HEK293 (cell line): ENCODE measurements at regions not wholly inside any gene's neighbourhood (a gene's known extent, or its start where the extent isn't known, plus 50 kb on each side); places are given as distances from the start of the nearest gene placed in this dataset.

Experiments used
- CTCF ChIA-PET: fragments of 350-600 bp; formaldehyde crosslinking; extraction: SDS; loops from one replicate; lab custom pipeline; 2021; ENCODE audit warnings: antibody characterized with exemption; lab: Yijun Ruan, JAX
- POLR2A ChIA-PET: fragments of 300-600 bp; formaldehyde crosslinking; extraction: SDS; loops from one replicate; lab custom pipeline; 2020; ENCODE audit warnings: antibody characterized with exemption, inconsistent platforms; lab: Yijun Ruan, JAX
- H3K27ac ChIP-seq: fragments of 200-500 bp; sonication (Bioruptor generic); 2 replicates; pipeline ENCODE4 v1.5.1; 2014; ENCODE audit warnings: low read depth, low read length, control low read depth, inconsistent platforms; ENCODE audit errors: extremely low read depth
- H3K36me3 ChIP-seq, 2 experiments: fragments of 200-500 bp in 1 of 2; sonication (Bioruptor generic) in 1 of 2; 1 replicate in 1 of 2; 2 replicates in 1 of 2; pipeline ENCODE4 v1.5.1; 2014 to 2017; ENCODE audit warnings: inconsistent platforms in 2 of 2, low read length in 2 of 2; ENCODE audit not compliant: control insufficient read depth in 2 of 2, insufficient read depth in 1 of 2
- H3K4me1 ChIP-seq: fragments of 200-500 bp; sonication (Bioruptor generic); 2 replicates; pipeline ENCODE4 v1.5.1; 2014; ENCODE audit warnings: mild to moderate bottlenecking, low read length, inconsistent platforms; ENCODE audit not compliant: control insufficient read depth, insufficient read depth
- H3K4me3 ChIP-seq: 2 replicates; pipeline ENCODE4 v1.5.1; 2011; ENCODE audit warnings: low read depth, mild to moderate bottlenecking, control low read depth, low read length, moderate library complexity
- H3K9me3 ChIP-seq: fragments of 200-500 bp; sonication (Bioruptor generic); 2 replicates; pipeline ENCODE4 v1.5.1; 2014; ENCODE audit warnings: low read depth, low read length, inconsistent platforms; ENCODE audit not compliant: control insufficient read depth, insufficient read depth
- GFI1B ChIP-seq: fragments of 450-650 bp; formaldehyde crosslinking; IDR thresholded peaks from 2 replicates; pipeline ENCODE4 v1.5.1; 2016; ENCODE audit warnings: missing biosample characterization, missing genetic modification characterization
- IKZF3 ChIP-seq: fragments of 450-650 bp; IDR thresholded peaks from 2 replicates; pipeline ENCODE4 v1.5.0; 2018; ENCODE audit warnings: missing biosample characterization, mild to moderate bottlenecking, missing genetic modification characterization, moderate library complexity
- SCRT2 ChIP-seq: fragments of 450-650 bp; formaldehyde crosslinking; IDR thresholded peaks from 2 replicates; pipeline ENCODE4 v1.5.1; 2016; ENCODE audit warnings: missing biosample characterization, missing genetic modification characterization
- SP7 ChIP-seq: fragments of 450-650 bp; formaldehyde crosslinking; IDR thresholded peaks from 2 replicates; pipeline ENCODE4 v1.5.1; 2016; ENCODE audit warnings: missing biosample characterization, missing genetic modification characterization
- WT1 ChIP-seq: fragments of 450-650 bp; formaldehyde crosslinking; IDR thresholded peaks from 2 replicates; pipeline ENCODE4 v1.5.1; 2016; ENCODE audit warnings: missing biosample characterization, missing genetic modification characterization
- YY2 ChIP-seq: fragments of 450-650 bp; formaldehyde crosslinking; IDR thresholded peaks from 2 replicates; pipeline ENCODE4 v1.5.1; 2016; ENCODE audit warnings: missing biosample characterization, missing genetic modification characterization
- ZBTB21 ChIP-seq: fragments of 450-650 bp; formaldehyde crosslinking; IDR thresholded peaks from 2 replicates; pipeline ENCODE4 v1.5.1; 2017; ENCODE audit warnings: missing biosample characterization, missing genetic modification characterization
- ZNF138 ChIP-seq: fragments of 450-650 bp; formaldehyde crosslinking; IDR thresholded peaks from 2 replicates; pipeline ENCODE4 v1.5.1; 2016; ENCODE audit warnings: missing biosample characterization, missing genetic modification characterization, borderline replicate concordance
- ZNF214 ChIP-seq: fragments of 450-650 bp; formaldehyde crosslinking; IDR thresholded peaks from 2 replicates; pipeline ENCODE4 v1.5.1; 2017; ENCODE audit warnings: missing biosample characterization, mild to moderate bottlenecking, missing genetic modification characterization, borderline replicate concordance
- ZNF366 ChIP-seq: fragments of 450-650 bp; formaldehyde crosslinking; conservative IDR thresholded peaks from 2 replicates; pipeline ENCODE4 v1.5.1; 2016; ENCODE audit warnings: missing biosample characterization, missing genetic modification characterization
- ZNF423 ChIP-seq: fragments of 450-650 bp; formaldehyde crosslinking; IDR thresholded peaks from 2 replicates; pipeline ENCODE4 v1.5.1; 2016; ENCODE audit warnings: missing biosample characterization, missing genetic modification characterization
- ZNF521 ChIP-seq: fragments of 450-650 bp; formaldehyde crosslinking; IDR thresholded peaks from 2 replicates; pipeline ENCODE4 v1.5.1; 2017; ENCODE audit warnings: missing biosample characterization, mild to moderate bottlenecking, missing genetic modification characterization
- ZNF555 ChIP-seq: fragments of 450-650 bp; formaldehyde crosslinking; conservative IDR thresholded peaks from 2 replicates; pipeline ENCODE4 v1.5.1; 2017; ENCODE audit warnings: missing biosample characterization, mild to moderate bottlenecking, missing genetic modification characterization, inconsistent platforms
- ZNF596 ChIP-seq: fragments of 450-650 bp; IDR thresholded peaks from 2 replicates; pipeline ENCODE4 v1.5.0; 2018; ENCODE audit warnings: missing biosample characterization, mild to moderate bottlenecking, missing genetic modification characterization, moderate library complexity
- ZNF623 ChIP-seq: fragments of 450-650 bp; formaldehyde crosslinking; IDR thresholded peaks from 2 replicates; pipeline ENCODE4 v1.5.1; 2016; ENCODE audit warnings: missing biosample characterization, missing genetic modification characterization
- ZNF629 ChIP-seq: fragments of 450-650 bp; formaldehyde crosslinking; IDR thresholded peaks from 2 replicates; pipeline ENCODE4 v1.5.1; 2017; ENCODE audit warnings: missing biosample characterization, missing genetic modification characterization
- ZNF654 ChIP-seq: fragments of 450-650 bp; formaldehyde crosslinking; IDR thresholded peaks from 2 replicates; pipeline ENCODE4 v1.5.1; 2016; ENCODE audit warnings: low read depth, missing biosample characterization, missing genetic modification characterization
- ZNF660 ChIP-seq: fragments of 450-650 bp; IDR thresholded peaks from 2 replicates; pipeline ENCODE4 v1.5.1; 2018; ENCODE audit warnings: missing biosample characterization, mild to moderate bottlenecking, missing genetic modification characterization
- ZNF670 ChIP-seq: fragments of 450-650 bp; formaldehyde crosslinking; IDR thresholded peaks from 2 replicates; pipeline ENCODE4 v1.5.1; 2016; ENCODE audit warnings: missing biosample characterization, missing genetic modification characterization, low read depth
- TF ChIP-seq, protein P1 (sequence below): fragments of 450-650 bp; formaldehyde crosslinking; IDR thresholded peaks from 2 replicates; pipeline ENCODE4 v1.5.1; 2016; ENCODE audit warnings: missing biosample characterization, missing genetic modification characterization
- TF ChIP-seq, protein P2 (sequence below): fragments of 450-650 bp; IDR thresholded peaks from 2 replicates; pipeline ENCODE4 v1.5.1; 2018; ENCODE audit warnings: missing biosample characterization, mild to moderate bottlenecking, missing genetic modification characterization
- TF ChIP-seq, protein P3 (sequence below): fragments of 450-650 bp; formaldehyde crosslinking; IDR thresholded peaks from 2 replicates; pipeline ENCODE4 v1.5.1; 2016; ENCODE audit warnings: missing biosample characterization, missing genetic modification characterization

DNA sequence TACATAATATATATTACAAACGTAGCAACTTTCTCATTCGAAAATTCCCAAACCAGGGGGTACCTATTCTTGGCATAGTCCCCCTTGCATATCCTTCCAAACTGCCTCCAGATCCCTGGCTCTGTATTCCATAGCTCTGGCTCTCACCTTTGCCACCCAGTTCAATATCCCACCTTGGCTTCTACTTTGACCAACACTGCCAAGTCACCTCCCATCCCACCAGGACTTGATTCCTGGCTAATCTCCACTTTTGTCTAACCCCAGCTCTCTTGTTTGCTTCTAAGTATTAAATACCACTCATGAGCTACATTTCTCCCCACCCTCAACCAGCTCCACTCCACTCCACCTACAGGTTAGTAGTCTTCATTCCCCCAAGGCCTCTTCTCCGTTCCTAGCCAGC lies 103.2 kb upstream of the WDR75 start (continued):
- no peak for TF ChIP-seq ZNF654 (tag by site-specific recombination)
- TF ChIP-seq, protein P1, sequence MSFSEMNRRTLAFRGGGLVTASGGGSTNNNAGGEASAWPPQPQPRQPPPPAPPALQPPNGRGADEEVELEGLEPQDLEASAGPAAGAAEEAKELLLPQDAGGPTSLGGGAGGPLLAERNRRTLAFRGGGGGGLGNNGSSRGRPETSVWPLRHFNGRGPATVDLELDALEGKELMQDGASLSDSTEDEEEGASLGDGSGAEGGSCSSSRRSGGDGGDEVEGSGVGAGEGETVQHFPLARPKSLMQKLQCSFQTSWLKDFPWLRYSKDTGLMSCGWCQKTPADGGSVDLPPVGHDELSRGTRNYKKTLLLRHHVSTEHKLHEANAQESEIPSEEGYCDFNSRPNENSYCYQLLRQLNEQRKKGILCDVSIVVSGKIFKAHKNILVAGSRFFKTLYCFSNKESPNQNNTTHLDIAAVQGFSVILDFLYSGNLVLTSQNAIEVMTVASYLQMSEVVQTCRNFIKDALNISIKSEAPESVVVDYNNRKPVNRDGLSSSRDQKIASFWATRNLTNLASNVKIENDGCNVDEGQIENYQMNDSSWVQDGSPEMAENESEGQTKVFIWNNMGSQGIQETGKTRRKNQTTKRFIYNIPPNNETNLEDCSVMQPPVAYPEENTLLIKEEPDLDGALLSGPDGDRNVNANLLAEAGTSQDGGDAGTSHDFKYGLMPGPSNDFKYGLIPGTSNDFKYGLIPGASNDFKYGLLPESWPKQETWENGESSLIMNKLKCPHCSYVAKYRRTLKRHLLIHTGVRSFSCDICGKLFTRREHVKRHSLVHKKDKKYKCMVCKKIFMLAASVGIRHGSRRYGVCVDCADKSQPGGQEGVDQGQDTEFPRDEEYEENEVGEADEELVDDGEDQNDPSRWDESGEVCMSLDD (tag by site-specific recombination) = no peak

DNA sequence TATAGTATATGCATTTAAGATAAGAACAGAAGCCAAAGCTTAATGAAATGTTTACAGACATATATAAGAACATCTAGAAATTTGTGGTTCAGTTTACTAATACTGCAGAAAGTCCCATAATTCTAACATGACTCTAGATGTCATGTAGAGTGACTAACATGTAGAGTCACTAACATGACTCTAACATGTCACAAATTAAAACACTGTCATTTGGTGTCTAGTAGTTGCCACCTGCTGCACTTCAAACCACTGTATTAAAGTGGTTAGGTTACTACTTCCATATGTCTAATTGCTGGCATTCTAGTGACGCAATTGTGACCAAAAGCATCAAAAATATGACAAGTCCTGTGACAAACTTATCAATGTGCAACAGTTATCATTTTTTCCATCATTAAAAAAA lies 100.2 kb upstream of the WDR75 start:
- ChIA-PET POLR2A (no interaction called here), CTCF (no interaction called here)
- Histone ChIP-seq H3K36me3 (no peaks in the 10 kb centered on the region), H3K4me3 (no peak overlapping the region), H3K27ac (no peak overlapping the region), H3K9me3 (no peaks in the 10 kb centered on the region), H3K4me1 (no peaks in the 10 kb centered on the region)
- TF ChIP-seq SP7 (no peak), WT1 (tag by site-specific recombination) (no peak), ZNF670 (tag by site-specific recombination) (no peak), GFI1B (tag by site-specific recombination) (no peak), IKZF3 (tag by site-specific recombination) (no peak), YY2 (no peak), ZNF521 (no peak), ZNF214 (no peak), ZNF366 (tag by site-specific recombination) (no peak)

DNA sequence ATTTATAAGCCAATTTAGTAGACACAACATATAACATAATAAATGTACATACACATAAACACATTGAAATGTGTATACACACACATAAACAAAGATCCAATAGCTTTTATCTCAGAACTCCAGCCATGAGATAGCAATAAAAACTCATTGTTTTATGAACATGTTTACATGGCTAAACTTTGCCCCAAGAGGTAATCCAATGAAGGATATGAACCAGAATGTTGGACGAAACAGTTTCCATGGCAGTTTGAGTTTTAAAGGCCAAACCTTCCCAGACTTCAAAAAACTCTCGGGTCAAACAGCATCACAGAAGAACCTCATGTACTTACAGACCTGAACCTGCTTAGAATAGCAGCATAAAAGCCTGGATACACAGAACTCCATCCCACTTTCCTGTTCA lies 97.2 kb upstream of the WDR75 start:
- Histone ChIP-seq H3K27ac (no peak overlapping the region), H3K36me3 (no peaks in the 10 kb centered on the region), H3K9me3 (no peaks in the 10 kb centered on the region), H3K4me3 (no peak overlapping the region), H3K4me1 (no peaks in the 10 kb centered on the region)
- TF ChIP-seq ZNF366 (tag by site-specific recombination) (no peak), ZNF623 (tag by site-specific recombination) (no peak), ZNF660 (tag by site-specific recombination) (no peak), ZNF629 (no peak), ZNF596 (tag by site-specific recombination) (no peak)
- TF ChIP-seq, protein P2, sequence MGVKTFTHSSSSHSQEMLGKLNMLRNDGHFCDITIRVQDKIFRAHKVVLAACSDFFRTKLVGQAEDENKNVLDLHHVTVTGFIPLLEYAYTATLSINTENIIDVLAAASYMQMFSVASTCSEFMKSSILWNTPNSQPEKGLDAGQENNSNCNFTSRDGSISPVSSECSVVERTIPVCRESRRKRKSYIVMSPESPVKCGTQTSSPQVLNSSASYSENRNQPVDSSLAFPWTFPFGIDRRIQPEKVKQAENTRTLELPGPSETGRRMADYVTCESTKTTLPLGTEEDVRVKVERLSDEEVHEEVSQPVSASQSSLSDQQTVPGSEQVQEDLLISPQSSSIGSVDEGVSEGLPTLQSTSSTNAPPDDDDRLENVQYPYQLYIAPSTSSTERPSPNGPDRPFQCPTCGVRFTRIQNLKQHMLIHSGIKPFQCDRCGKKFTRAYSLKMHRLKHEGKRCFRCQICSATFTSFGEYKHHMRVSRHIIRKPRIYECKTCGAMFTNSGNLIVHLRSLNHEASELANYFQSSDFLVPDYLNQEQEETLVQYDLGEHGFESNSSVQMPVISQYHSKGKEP = no peak
- POLR2A ChIA-PET = no interaction called here
- CTCF ChIA-PET = no interaction called here

DNA sequence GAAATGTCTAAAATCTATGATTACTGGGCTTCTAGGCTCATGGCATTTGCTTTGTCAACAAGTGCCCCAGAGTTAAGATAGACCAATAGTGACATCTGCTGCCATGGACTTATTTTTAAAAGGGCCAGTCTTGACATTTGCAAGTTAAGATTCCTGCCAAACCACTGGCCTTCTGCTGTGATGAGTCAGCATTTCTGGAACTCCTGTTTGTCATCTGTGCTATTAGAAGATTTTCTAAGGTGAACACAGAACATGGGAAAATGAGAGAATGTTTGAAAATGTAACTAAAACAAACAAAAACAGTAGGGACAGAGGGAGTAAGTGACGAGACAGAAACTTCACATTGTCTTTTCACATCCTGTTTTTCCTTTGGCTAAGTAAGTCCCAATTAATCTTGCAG lies 93.7 kb upstream of the WDR75 start:
- Histone ChIP-seq H3K4me1 (no peaks in the 10 kb centered on the region), H3K27ac (no peak overlapping the region), H3K36me3 (no peaks in the 10 kb centered on the region), H3K4me3 (no peak overlapping the region), H3K9me3 (no peaks in the 10 kb centered on the region)
- POLR2A ChIA-PET = no interaction called here
- CTCF ChIA-PET = no interaction called here
- TF ChIP-seq, protein P3, sequence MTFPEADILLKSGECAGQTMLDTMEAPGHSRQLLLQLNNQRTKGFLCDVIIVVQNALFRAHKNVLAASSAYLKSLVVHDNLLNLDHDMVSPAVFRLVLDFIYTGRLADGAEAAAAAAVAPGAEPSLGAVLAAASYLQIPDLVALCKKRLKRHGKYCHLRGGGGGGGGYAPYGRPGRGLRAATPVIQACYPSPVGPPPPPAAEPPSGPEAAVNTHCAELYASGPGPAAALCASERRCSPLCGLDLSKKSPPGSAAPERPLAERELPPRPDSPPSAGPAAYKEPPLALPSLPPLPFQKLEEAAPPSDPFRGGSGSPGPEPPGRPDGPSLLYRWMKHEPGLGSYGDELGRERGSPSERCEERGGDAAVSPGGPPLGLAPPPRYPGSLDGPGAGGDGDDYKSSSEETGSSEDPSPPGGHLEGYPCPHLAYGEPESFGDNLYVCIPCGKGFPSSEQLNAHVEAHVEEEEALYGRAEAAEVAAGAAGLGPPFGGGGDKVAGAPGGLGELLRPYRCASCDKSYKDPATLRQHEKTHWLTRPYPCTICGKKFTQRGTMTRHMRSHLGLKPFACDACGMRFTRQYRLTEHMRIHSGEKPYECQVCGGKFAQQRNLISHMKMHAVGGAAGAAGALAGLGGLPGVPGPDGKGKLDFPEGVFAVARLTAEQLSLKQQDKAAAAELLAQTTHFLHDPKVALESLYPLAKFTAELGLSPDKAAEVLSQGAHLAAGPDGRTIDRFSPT = no peak
- TF ChIP-seq ZNF138 (tag by site-specific recombination) (no peak), ZNF555 (tag by site-specific recombination) (no peak), SCRT2 (tag by site-specific recombination) (no peak), ZNF423 (tag by site-specific recombination) (no peak), ZNF596 (tag by site-specific recombination) (no peak), ZBTB21 (no peak)
- TF ChIP-seq, protein P1 (tag by site-specific recombination) = no peak
